ENCODE measurements at regions not wholly inside any gene's neighbourhood (a gene's known extent, or its start where the extent isn't known, plus 50 kb on each side); places are given as distances from the start of the nearest gene placed in this dataset.

DNA sequence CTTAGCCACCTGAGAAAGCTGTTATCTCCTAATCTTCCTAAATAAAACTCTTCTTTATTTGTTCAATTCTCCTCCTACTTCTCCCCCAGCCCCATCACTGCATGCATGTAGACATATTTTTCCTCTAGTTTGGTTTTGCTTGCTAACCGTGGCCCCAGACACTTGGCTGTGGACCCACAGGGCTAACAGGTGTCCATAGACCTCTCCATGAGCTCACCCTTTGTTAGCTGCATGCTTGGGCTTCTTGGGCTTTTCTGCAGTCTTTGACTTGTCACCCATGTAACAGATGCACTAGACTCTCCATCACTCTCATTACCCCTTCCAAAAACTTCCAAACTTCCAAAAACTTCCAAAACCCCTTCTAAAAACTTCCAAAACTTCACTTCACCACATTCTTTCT is 59.2 kb upstream of the PLEKHA5 start:
- no peak for TF ChIP-seq MAX (IDR thresholded peaks at IDR 0.05)
- TF ChIP-seq, protein P1, sequence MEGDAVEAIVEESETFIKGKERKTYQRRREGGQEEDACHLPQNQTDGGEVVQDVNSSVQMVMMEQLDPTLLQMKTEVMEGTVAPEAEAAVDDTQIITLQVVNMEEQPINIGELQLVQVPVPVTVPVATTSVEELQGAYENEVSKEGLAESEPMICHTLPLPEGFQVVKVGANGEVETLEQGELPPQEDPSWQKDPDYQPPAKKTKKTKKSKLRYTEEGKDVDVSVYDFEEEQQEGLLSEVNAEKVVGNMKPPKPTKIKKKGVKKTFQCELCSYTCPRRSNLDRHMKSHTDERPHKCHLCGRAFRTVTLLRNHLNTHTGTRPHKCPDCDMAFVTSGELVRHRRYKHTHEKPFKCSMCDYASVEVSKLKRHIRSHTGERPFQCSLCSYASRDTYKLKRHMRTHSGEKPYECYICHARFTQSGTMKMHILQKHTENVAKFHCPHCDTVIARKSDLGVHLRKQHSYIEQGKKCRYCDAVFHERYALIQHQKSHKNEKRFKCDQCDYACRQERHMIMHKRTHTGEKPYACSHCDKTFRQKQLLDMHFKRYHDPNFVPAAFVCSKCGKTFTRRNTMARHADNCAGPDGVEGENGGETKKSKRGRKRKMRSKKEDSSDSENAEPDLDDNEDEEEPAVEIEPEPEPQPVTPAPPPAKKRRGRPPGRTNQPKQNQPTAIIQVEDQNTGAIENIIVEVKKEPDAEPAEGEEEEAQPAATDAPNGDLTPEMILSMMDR (IDR thresholded peaks at IDR 0.05; ENCODE audit: control extremely low read depth in 1 of 3, insufficient read depth in 1 of 3, low read depth in 1 of 3, low read length in 3 of 3), result no peak

Data from H1 (cell line).